IMR-90 (cell line): ENCODE measurements at regions not wholly inside any gene's neighbourhood (a gene's known extent, or its start where the extent isn't known, plus 50 kb on each side); places are given as distances from the start of the nearest gene placed in this dataset.

Source experiments
- MAFK ChIP-seq: IDR thresholded peaks from 2 replicates; pipeline ENCODE4 v1.6.1; 2012; ENCODE audit warnings: low read depth, low read length, improper control_type of control experiment
- POLR2A ChIP-seq: IDR thresholded peaks from 2 replicates; pipeline ENCODE4 v1.6.1; 2012; ENCODE audit warnings: mild to moderate bottlenecking, low read depth, low read length
- RFX5 ChIP-seq: IDR thresholded peaks from 2 replicates; pipeline ENCODE4 v1.8.0; 2012; ENCODE audit warnings: low read depth, mild to moderate bottlenecking, low read length, moderate library complexity
- USF2 ChIP-seq: fragments of 150-350 bp; IDR thresholded peaks from 2 replicates; pipeline ENCODE4 v1.6.1; 2017; ENCODE audit warnings: mild to moderate bottlenecking, antibody characterized with exemption, low read length, low read depth
- TF ChIP-seq, protein P1 (sequence below): conservative IDR thresholded peaks from 2 replicates; pipeline ENCODE4 v1.5.1; 2012; ENCODE audit warnings: mild to moderate bottlenecking, low read depth, low read length, improper control_type of control experiment

- no peak for TF ChIP-seq MAFK
- TF ChIP-seq RFX5 = no peak
- TF ChIP-seq, protein P1, sequence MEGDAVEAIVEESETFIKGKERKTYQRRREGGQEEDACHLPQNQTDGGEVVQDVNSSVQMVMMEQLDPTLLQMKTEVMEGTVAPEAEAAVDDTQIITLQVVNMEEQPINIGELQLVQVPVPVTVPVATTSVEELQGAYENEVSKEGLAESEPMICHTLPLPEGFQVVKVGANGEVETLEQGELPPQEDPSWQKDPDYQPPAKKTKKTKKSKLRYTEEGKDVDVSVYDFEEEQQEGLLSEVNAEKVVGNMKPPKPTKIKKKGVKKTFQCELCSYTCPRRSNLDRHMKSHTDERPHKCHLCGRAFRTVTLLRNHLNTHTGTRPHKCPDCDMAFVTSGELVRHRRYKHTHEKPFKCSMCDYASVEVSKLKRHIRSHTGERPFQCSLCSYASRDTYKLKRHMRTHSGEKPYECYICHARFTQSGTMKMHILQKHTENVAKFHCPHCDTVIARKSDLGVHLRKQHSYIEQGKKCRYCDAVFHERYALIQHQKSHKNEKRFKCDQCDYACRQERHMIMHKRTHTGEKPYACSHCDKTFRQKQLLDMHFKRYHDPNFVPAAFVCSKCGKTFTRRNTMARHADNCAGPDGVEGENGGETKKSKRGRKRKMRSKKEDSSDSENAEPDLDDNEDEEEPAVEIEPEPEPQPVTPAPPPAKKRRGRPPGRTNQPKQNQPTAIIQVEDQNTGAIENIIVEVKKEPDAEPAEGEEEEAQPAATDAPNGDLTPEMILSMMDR = no peak
- no peak for TF ChIP-seq POLR2A
- TF ChIP-seq USF2 = no peak
These were observed 555.9 kb downstream of the MIAT start for GRCh38 chr22:27213294-27213693.
